ENCODE measurements at regions not wholly inside any gene's neighbourhood (a gene's known extent, or its start where the extent isn't known, plus 50 kb on each side); places are given as distances from the start of the nearest gene placed in this dataset.

DNA sequence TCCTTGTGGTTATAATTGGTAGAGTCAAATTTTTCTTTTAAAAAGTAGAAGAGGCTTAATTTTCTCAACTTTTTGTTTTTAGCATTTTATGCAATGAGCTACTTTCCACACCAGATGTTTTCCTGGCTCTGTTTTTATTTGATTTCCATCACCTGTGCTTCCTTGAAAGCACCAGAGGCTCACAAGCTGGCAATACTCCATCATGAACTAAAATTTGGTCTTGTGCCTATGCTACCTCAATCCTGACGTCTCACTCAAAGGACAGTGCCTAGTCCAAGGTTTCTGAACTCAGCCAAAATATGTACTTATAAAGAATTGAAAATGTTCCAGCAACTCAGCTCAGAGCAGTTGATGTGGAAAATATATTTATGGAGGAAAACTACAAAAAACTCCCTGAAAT is 914.0 kb upstream of the PRKX start:
- no peak overlapping the region for H2AFZ ChIP-seq (ENCODE audit: low read depth, low read length)
- no peak overlapping the region for H3K4me3 ChIP-seq (replicated peaks in 1 of 3; ENCODE audit: insufficient read depth in 1 of 3, low read depth in 1 of 3, low read length in 3 of 3)
- intact Hi-C loops (cut with micrococcal nuclease), result no loop called here
- CTCF ChIA-PET, result no interaction called here
- no peaks in the 10 kb centered on the region for H3K27me3 ChIP-seq (ENCODE audit: control insufficient read depth in 2 of 2, insufficient read depth in 2 of 2, low read length in 2 of 2)
- no peaks in the 10 kb centered on the region for H3K79me2 ChIP-seq (ENCODE audit: control insufficient read depth, insufficient read depth, low read length)
- dilution Hi-C loops (cut with MboI; ENCODE audit: extremely low pct_ligation_motif_present, low sequenced_read_pairs), result no loop called here
- H3K9me1 ChIP-seq (replicated peaks; ENCODE audit: control insufficient read depth, extremely low read depth, insufficient read depth, low read length), result no peaks in the 10 kb centered on the region
- no TSS peak for BruUV-seq (replicated peaks)
- no peaks in the 10 kb centered on the region for H4K20me1 ChIP-seq (replicated peaks; ENCODE audit: control insufficient read depth, extremely low read depth, insufficient read depth, low read length)
- H3K36me3 ChIP-seq (ENCODE audit: control insufficient read depth in 2 of 2, extremely low read depth in 1 of 2, insufficient read depth in 2 of 2, low read length in 2 of 2), result no peaks in the 10 kb centered on the region
- no peaks in the 10 kb centered on the region for H3K4me1 ChIP-seq (ENCODE audit: control insufficient read depth, extremely low read depth, insufficient read depth, low read length)
- no peak overlapping the region for H3K4me2 ChIP-seq (ENCODE audit: insufficient read depth, low read length)
- POLR2A ChIA-PET, result no interaction called here
- FAIRE-seq (no peak), DNase-seq (ENCODE audit: low read depth, low spot score) (no peak)
- no peak overlapping the region for H3K27ac ChIP-seq (ENCODE audit: insufficient read depth, low read depth, low read length)
- TF ChIP-seq FOS (IDR thresholded peaks at IDR 0.05; ENCODE audit: borderline replicate concordance, insufficient read depth, low read length) (no peak), JUN (IDR thresholded peaks at IDR 0.05; ENCODE audit: borderline replicate concordance, insufficient read depth, insufficient read length, low read depth) (no peak), POLR2A (IDR thresholded peaks at IDR 0.05; ENCODE audit: low read depth, low read length) (no peak), GATA2 (IDR thresholded peaks at IDR 0.05; ENCODE audit: insufficient read depth, insufficient read length, low read depth, low read length) (no peak), EZH2 (IDR thresholded peaks at IDR 0.05; ENCODE audit: borderline replicate concordance, low read depth, low read length, severe bottlenecking) (no peak)
- TF ChIP-seq, protein P1, sequence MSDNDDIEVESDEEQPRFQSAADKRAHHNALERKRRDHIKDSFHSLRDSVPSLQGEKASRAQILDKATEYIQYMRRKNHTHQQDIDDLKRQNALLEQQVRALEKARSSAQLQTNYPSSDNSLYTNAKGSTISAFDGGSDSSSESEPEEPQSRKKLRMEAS (IDR thresholded peaks at IDR 0.05; ENCODE audit: insufficient read depth, insufficient read length), result no peak
- TF ChIP-seq, protein P2, sequence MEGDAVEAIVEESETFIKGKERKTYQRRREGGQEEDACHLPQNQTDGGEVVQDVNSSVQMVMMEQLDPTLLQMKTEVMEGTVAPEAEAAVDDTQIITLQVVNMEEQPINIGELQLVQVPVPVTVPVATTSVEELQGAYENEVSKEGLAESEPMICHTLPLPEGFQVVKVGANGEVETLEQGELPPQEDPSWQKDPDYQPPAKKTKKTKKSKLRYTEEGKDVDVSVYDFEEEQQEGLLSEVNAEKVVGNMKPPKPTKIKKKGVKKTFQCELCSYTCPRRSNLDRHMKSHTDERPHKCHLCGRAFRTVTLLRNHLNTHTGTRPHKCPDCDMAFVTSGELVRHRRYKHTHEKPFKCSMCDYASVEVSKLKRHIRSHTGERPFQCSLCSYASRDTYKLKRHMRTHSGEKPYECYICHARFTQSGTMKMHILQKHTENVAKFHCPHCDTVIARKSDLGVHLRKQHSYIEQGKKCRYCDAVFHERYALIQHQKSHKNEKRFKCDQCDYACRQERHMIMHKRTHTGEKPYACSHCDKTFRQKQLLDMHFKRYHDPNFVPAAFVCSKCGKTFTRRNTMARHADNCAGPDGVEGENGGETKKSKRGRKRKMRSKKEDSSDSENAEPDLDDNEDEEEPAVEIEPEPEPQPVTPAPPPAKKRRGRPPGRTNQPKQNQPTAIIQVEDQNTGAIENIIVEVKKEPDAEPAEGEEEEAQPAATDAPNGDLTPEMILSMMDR (IDR thresholded peaks at IDR 0.05; ENCODE audit: extremely low read depth in 1 of 2, insufficient read depth in 1 of 2, low read depth in 1 of 2, low read length in 2 of 2), result no peak
- H3K9me3 ChIP-seq (replicated peaks; ENCODE audit: control insufficient read depth, insufficient read depth, low read length), result no peaks in the 10 kb centered on the region
- no peak overlapping the region for H3K9ac ChIP-seq (replicated peaks; ENCODE audit: extremely low read depth, insufficient read depth, low read length)
